SK-N-SH (cell line): ENCODE measurements at regions not wholly inside any gene's neighbourhood (a gene's known extent, or its start where the extent isn't known, plus 50 kb on each side); places are given as distances from the start of the nearest gene placed in this dataset.
A peak's percentile ranks its signal among the peaks of the same experiment; 100 is the strongest.

Experiments
- CTCF ChIA-PET: fragments of 300-600, 350-600 bp; formaldehyde crosslinking; extraction: SDS; loops from one replicate; lab custom pipeline; 2021; lab: Yijun Ruan, JAX
- POLR2A ChIA-PET: fragments of 350-600 bp; sonication (Branson Sonifier 250); formaldehyde crosslinking; extraction: SDS; loops from one replicate; lab custom pipeline; 2020; ENCODE audit warnings: antibody characterized with exemption, inconsistent platforms; lab: Yijun Ruan, JAX
- DNase-seq: peaks from one replicate; pipeline ENCODE4 v3.0.0; 2012
- H2AFZ ChIP-seq: fragments of 200-600 bp; sonication (generic); 2 replicates; pipeline ENCODE4 v1.8.1; 2016; ENCODE audit warnings: antibody characterized with exemption, mild to moderate bottlenecking, low read depth
- H3F3A ChIP-seq: fragments of 200-600 bp; sonication (generic); replicated peaks from 2 replicates; pipeline ENCODE3; 2016; ENCODE audit warnings: antibody characterized with exemption, mild to moderate bottlenecking; ENCODE audit not compliant: insufficient read depth
- H3K27ac ChIP-seq, 2 experiments: fragments of 200-500 bp in 1 of 2; fragments of 200-600 bp in 1 of 2; sonication (Bioruptor generic) in 1 of 2; sonication (generic), shearing (Covaris generic) in 1 of 2; 2 replicates each; pipeline versions ENCODE4 v1.5.1 to v1.6.1; 2014 to 2016; ENCODE audit warnings: low read depth in 2 of 2, inconsistent platforms in 1 of 2, low read length in 1 of 2, mild to moderate bottlenecking in 1 of 2, mixed read lengths in 1 of 2
- H3K27me3 ChIP-seq: fragments of 200-600 bp; sonication (generic), shearing (Covaris generic); 2 replicates; pipeline ENCODE4 v1.6.1; 2016; ENCODE audit warnings: mixed run types; ENCODE audit not compliant: insufficient read depth
- H3K36me3 ChIP-seq, 2 experiments: fragments of 200-500 bp in 1 of 2; fragments of 200-600 bp in 1 of 2; sonication (Bioruptor generic) in 1 of 2; sonication (generic) in 1 of 2; replicated peaks in 1 of 2; 2 replicates each; pipeline versions ENCODE3 to v1.5.1; 2014 to 2016; ENCODE audit warnings: low read length in 1 of 2, mild to moderate bottlenecking in 1 of 2; ENCODE audit not compliant: insufficient read depth in 2 of 2, control insufficient read depth in 1 of 2
- H3K4me1 ChIP-seq, 2 experiments: fragments of 200-500 bp in 1 of 2; fragments of 200-600 bp in 1 of 2; sonication (Bioruptor generic) in 1 of 2; sonication (generic), shearing (Covaris generic) in 1 of 2; 2 replicates each; pipeline versions ENCODE4 v1.5.1 to v1.6.1; 2014 to 2016; ENCODE audit warnings: low read depth in 1 of 2, low read length in 1 of 2, mixed run types in 1 of 2; ENCODE audit not compliant: insufficient read depth in 2 of 2, control insufficient read depth in 1 of 2
- H3K4me2 ChIP-seq: fragments of 200-600 bp; sonication (generic), shearing (Covaris generic); 2 replicates; pipeline ENCODE4 v1.6.1; 2017; ENCODE audit warnings: mixed run types
- H3K4me3 ChIP-seq, 2 experiments: fragments of 200-500 bp in 1 of 2; fragments of 200-600 bp in 1 of 2; sonication (Bioruptor generic) in 1 of 2; sonication (generic), shearing (Covaris generic) in 1 of 2; 2 replicates each; pipeline versions ENCODE4 v1.5.1 to v1.8.1; 2014 to 2016; ENCODE audit warnings: low read depth in 2 of 2, inconsistent platforms in 1 of 2, low read length in 1 of 2, mild to moderate bottlenecking in 1 of 2, mixed read lengths in 1 of 2, moderate library complexity in 1 of 2
- H3K79me2 ChIP-seq: fragments of 200-600 bp; sonication (generic); 2 replicates; pipeline ENCODE4 v1.8.1; 2017; ENCODE audit warnings: mild to moderate bottlenecking; ENCODE audit not compliant: insufficient read depth
- H3K9ac ChIP-seq: fragments of 200-600 bp; sonication (generic); 2 replicates; pipeline ENCODE4 v1.6.1; 2017; ENCODE audit warnings: mixed run types
- H3K9me2 ChIP-seq: fragments of 200-600 bp; sonication (generic); 2 replicates; pipeline ENCODE4 v1.6.1; 2017; ENCODE audit warnings: mixed run types
- H3K9me3 ChIP-seq: fragments of 200-600 bp; sonication (generic); 2 replicates; pipeline ENCODE4 v1.6.1; 2017; ENCODE audit warnings: mixed run types, mild to moderate bottlenecking, moderate library complexity
- H4K20me1 ChIP-seq: fragments of 200-600 bp; sonication (generic); 2 replicates; pipeline ENCODE4 v1.6.1; 2017; ENCODE audit warnings: mild to moderate bottlenecking, mixed run types; ENCODE audit not compliant: insufficient read depth
- CHD2 ChIP-seq: fragments of 150-350 bp; IDR thresholded peaks from 2 replicates; pipeline ENCODE4 v1.6.1; 2018; ENCODE audit warnings: low read length; ENCODE audit not compliant: partially characterized antibody
- CTCF ChIP-seq: fragments of 200-600 bp; sonication (generic); IDR thresholded peaks from 2 replicates; pipeline ENCODE4 v1.6.1; 2017; ENCODE audit warnings: antibody characterized with exemption, mild to moderate bottlenecking, moderate library complexity
- EP300 ChIP-seq, 2 experiments: IDR thresholded peaks; 2 replicates each; pipeline versions ENCODE4 v1.4.0 to v1.6.1; 2012; ENCODE audit warnings: borderline replicate concordance in 1 of 2, low read depth in 1 of 2, low read length in 1 of 2
- FOXM1 ChIP-seq: IDR thresholded peaks from 2 replicates; pipeline ENCODE4 v1.4.0; 2012; ENCODE audit warnings: low read depth, mild to moderate bottlenecking
- GATA2 ChIP-seq: sonication (generic); formaldehyde crosslinking; IDR thresholded peaks from 2 replicates; pipeline ENCODE4 v1.5.0; 2020; ENCODE audit warnings: mild to moderate bottlenecking, missing genetic modification reagents
- MAX ChIP-seq: IDR thresholded peaks from 2 replicates; pipeline ENCODE4 v1.4.0; 2012; ENCODE audit warnings: low read depth
- MXI1 ChIP-seq: IDR thresholded peaks from 2 replicates; pipeline ENCODE4 v1.6.1; 2012; ENCODE audit warnings: mild to moderate bottlenecking, low read depth, low read length, improper control_type of control experiment
- NFIC ChIP-seq: IDR thresholded peaks from 2 replicates; pipeline ENCODE4 v1.4.0; 2012; ENCODE audit warnings: borderline replicate concordance
- NRF1 ChIP-seq: IDR thresholded peaks from 2 replicates; pipeline ENCODE4 v1.6.1; 2012; ENCODE audit warnings: low read depth, mild to moderate bottlenecking, low read length
- RAD21 ChIP-seq: IDR thresholded peaks from 2 replicates; pipeline ENCODE4 v1.6.1; 2012; ENCODE audit warnings: mild to moderate bottlenecking, low read length
- RCOR1 ChIP-seq: fragments of 150-350 bp; IDR thresholded peaks from 2 replicates; pipeline ENCODE4 v1.6.1; 2017; ENCODE audit warnings: antibody characterized with exemption, low read length
- RXRA ChIP-seq: IDR thresholded peaks from 2 replicates; pipeline ENCODE4 v1.4.0; 2012; ENCODE audit warnings: low read depth, mild to moderate bottlenecking, borderline replicate concordance
- TCF12 ChIP-seq: IDR thresholded peaks from 2 replicates; pipeline ENCODE4 v1.4.0; 2012
- TEAD4 ChIP-seq: IDR thresholded peaks from 2 replicates; pipeline ENCODE4 v1.4.0; 2012; ENCODE audit warnings: mild to moderate bottlenecking, borderline replicate concordance; ENCODE audit not compliant: insufficient read depth
- USF1 ChIP-seq: IDR thresholded peaks from 2 replicates; pipeline ENCODE4 v1.4.0; 2012; ENCODE audit warnings: low read depth, borderline replicate concordance
- ZBTB33 ChIP-seq: IDR thresholded peaks from 2 replicates; pipeline ENCODE4 v1.4.0; 2012; ENCODE audit warnings: low read depth, borderline replicate concordance
- whole genome bisulfite sequencing: methylation state at CpG from one replicate; pipeline ENCODE4 v1.1.6; 2017; ENCODE audit warnings: low lambda C conversion rate; 5-methylcytosine and 5-hydroxymethylcytosine counted together

GRCh38 chr1:99173282-99173681 lies 91.0 kb upstream of the PLPPR4 start (continued):
- TF ChIP-seq FOXM1 (no peak), USF1 (no peak), RXRA (no peak), ZBTB33 (no peak), TEAD4 (0 out of 2 replicates have a peak, but pooled peaks have one; percentile 25), NFIC (peak; percentile 56)

GRCh38 chr1:99173900-99174299 lies 90.4 kb upstream of the PLPPR4 start:
- Histone ChIP-seq H3K79me2 (no peaks in the 10 kb centered on the region), H3F3A (peaks cover 27% of the 10 kb centered on the region), H3K9me3 (no peaks in the 10 kb centered on the region), H3K4me2 (peak overlapping the region; percentile 44; the same call in 1 of the 2 replicates), H3K4me1 (peaks cover 14 to 27% of the 10 kb centered on the region in 2 experiments), H2AFZ (no peak overlapping the region), H4K20me1 (no peaks in the 10 kb centered on the region), H3K36me3 (no peaks in the 10 kb centered on the region), H3K9me2 (no peaks in the 10 kb centered on the region), H3K27ac (peak overlapping the region in 1 of 2 experiments; percentile 76; a peak in 1 of 4 replicates), H3K4me3 (no peak overlapping the region), H3K9ac (0 out of 2 replicates have a peak overlapping the region, but pooled peaks have one; percentile 26), H3K27me3 (no peaks in the 10 kb centered on the region)
- no peak for DNase-seq
- WGBS: 92% methylated on average over 7 of the region's 7 CpGs
- TF ChIP-seq NRF1: no peak
- ChIA-PET POLR2A (no interaction called here), CTCF (interaction anchor here (0.7 to 2.3 kb wide), 3 partner anchors 307 to 379 kb away, joined by 3 to 10 read pairs (median 3); no protein-coding TSS in a partner anchor)

GRCh38 chr1:99176753-99177152 lies 87.5 kb upstream of the PLPPR4 start:
- ChIA-PET POLR2A (no interaction called here), CTCF (interaction anchor here (0.9 to 1.8 kb wide), 14 partner anchors 14 to 530 kb away, joined by 3 to 12 read pairs (median 4); partner anchors contain the start of gene PLPPR4)
- TF ChIP-seq GATA2: peak; percentile 76
- TF ChIP-seq CTCF: no peak
- TF ChIP-seq RCOR1: 0 out of 2 replicates have a peak, but pooled peaks have one; percentile 63
- TF ChIP-seq MAX: 0 out of 2 replicates have a peak, but pooled peaks have one; percentile 27
- TF ChIP-seq CHD2: peak; percentile 44
- peak; percentile 36 for TF ChIP-seq RAD21
- TF ChIP-seq TCF12: peak; percentile 60
- no peak for TF ChIP-seq FOXM1
- TF ChIP-seq EP300 (IDR thresholded peaks at IDR 0.05; ENCODE audit: borderline replicate concordance in 1 of 2, low read depth in 1 of 2, low read length in 1 of 2): peak in 1 of 2 experiments; percentile 86; a peak in 2 of 4 replicates
- TF ChIP-seq MXI1: peak; percentile 71
- peak overlapping the region; percentile 34 for H3K4me2 ChIP-seq
- H3K4me1 ChIP-seq: peaks cover 21 to 24% of the 10 kb centered on the region in 2 experiments
- H3K79me2 ChIP-seq: no peaks in the 10 kb centered on the region
- H3K4me3 ChIP-seq: no peak overlapping the region; a peak in 1 of 4 replicates
- WGBS: 27% methylated on average over 1 of the region's 1 CpG
- no peaks in the 10 kb centered on the region for H3K27me3 ChIP-seq
- H3K9me2 ChIP-seq: no peaks in the 10 kb centered on the region
- H3K9me3 ChIP-seq: no peaks in the 10 kb centered on the region
- no peaks in the 10 kb centered on the region for H4K20me1 ChIP-seq
- peaks cover 30% of the 10 kb centered on the region for H3F3A ChIP-seq
- H3K9ac ChIP-seq: no peak overlapping the region
- peak overlapping the region; percentile 4 to 87; a peak in 3 of 4 replicates for H3K27ac ChIP-seq
- no peaks in the 10 kb centered on the region for H3K36me3 ChIP-seq
- H2AFZ ChIP-seq: no peak overlapping the region
- DNase-seq: peak; percentile 39
